GM12878 (cell line): ENCODE measurements at regions not wholly inside any gene's neighbourhood (a gene's known extent, or its start where the extent isn't known, plus 50 kb on each side); places are given as distances from the start of the nearest gene placed in this dataset.

Source experiments
- ATAC-seq: fragments of 200-7000 bp; cut with Tn5 transposase; 3 replicates; pipeline ENCODE4 v1.9.1; 2020; ENCODE audit warnings: mild to moderate bottlenecking, moderate library complexity
- BruUV-seq: library from RNA; stranded (reverse); fragments of 400-500 nt; replicated peaks from 2 replicates; lab custom pipeline; 2021; lab: Mats Ljungman, UMichigan
- CTCF ChIA-PET: fragments of 300-600 bp; sonication (Branson Sonifier 250); formaldehyde crosslinking; extraction: SDS; loops from one replicate; lab custom pipeline; 2021; ENCODE audit warnings: inconsistent platforms; lab: Yijun Ruan, JAX
- POLR2A ChIA-PET: fragments of 350-600 bp; formaldehyde crosslinking; extraction: SDS; loops from one replicate; lab custom pipeline; 2021; ENCODE audit warnings: inconsistent platforms; lab: Charles Lee
- RAD21 ChIA-PET: fragments of 300-600 bp; sonication (Branson Sonifier 250); formaldehyde crosslinking; loops from one replicate; lab custom pipeline; 2023; ENCODE audit warnings: antibody characterized with exemption; ENCODE audit not compliant: unreplicated experiment; lab: Charles Lee
- SMC1A ChIA-PET: fragments of 300-600 bp; sonication (Branson Sonifier 250); formaldehyde crosslinking; loops from one replicate; lab custom pipeline; 2023; ENCODE audit not compliant: unreplicated experiment, uncharacterized antibody; lab: Charles Lee
- DNase-seq: peaks from one replicate; pipeline ENCODE4 v3.0.0-alpha.2; 2011; ENCODE audit warnings: low read depth, low spot score
- FAIRE-seq: peaks from 3 replicates; lab custom pipeline; 2011; peaks lifted over from hg19 to GRCh38; lab: Jason Lieb, UNC
- H2AFZ ChIP-seq: 2 replicates; pipeline ENCODE4 v1.6.0; 2011; ENCODE audit warnings: low read depth, low read length, control low read depth; ENCODE audit not compliant: control insufficient read depth
- H3K27ac ChIP-seq: 2 replicates; pipeline ENCODE4 v1.5.1; 2011; ENCODE audit warnings: control low read depth; ENCODE audit not compliant: control insufficient read depth, insufficient read depth
- H3K27me3 ChIP-seq, 2 experiments: replicated peaks in 1 of 2; 2 replicates each; pipeline versions ENCODE4 v1.6.0 to v1.6.1; 2011; ENCODE audit warnings: low read length in 1 of 2; ENCODE audit not compliant: control insufficient read depth in 2 of 2, insufficient read depth in 2 of 2
- H3K36me3 ChIP-seq, 2 experiments: 2 replicates each; pipeline ENCODE4 v1.5.1; 2011; ENCODE audit warnings: low read length in 1 of 2; ENCODE audit not compliant: control insufficient read depth in 2 of 2, insufficient read depth in 2 of 2
- H3K4me1 ChIP-seq: 2 replicates; pipeline ENCODE4 v1.6.1; 2011; ENCODE audit warnings: mild to moderate bottlenecking, low read length, moderate library complexity, mixed read lengths; ENCODE audit not compliant: control insufficient read depth, insufficient read depth
- H3K4me2 ChIP-seq: 2 replicates; pipeline ENCODE4 v1.6.0; 2011; ENCODE audit warnings: control low read depth; ENCODE audit not compliant: control insufficient read depth, insufficient read depth
- H3K4me3 ChIP-seq: fragments of 200-600 bp; sonication (generic); 2 replicates; pipeline ENCODE4 v1.5.1; 2016
- H3K79me2 ChIP-seq: 2 replicates; pipeline ENCODE4 v1.6.0; 2011; ENCODE audit warnings: low read length; ENCODE audit not compliant: control insufficient read depth, insufficient read depth
- H3K9ac ChIP-seq: 2 replicates; pipeline ENCODE4 v1.8.0; 2011; ENCODE audit warnings: low read length, control low read depth, mixed read lengths; ENCODE audit not compliant: control insufficient read depth, insufficient read depth
- H3K9me3 ChIP-seq: replicated peaks from 3 replicates; pipeline ENCODE4 v1.5.1; 2011; ENCODE audit warnings: mild to moderate bottlenecking, low read length; ENCODE audit not compliant: control insufficient read depth, insufficient read depth
- H4K20me1 ChIP-seq: 2 replicates; pipeline ENCODE4 v1.6.0; 2011; ENCODE audit not compliant: control insufficient read depth, insufficient read depth
- EED ChIP-seq: sonication (generic); IDR thresholded peaks from 2 replicates; pipeline ENCODE4 v1.6.1; 2016; ENCODE audit warnings: antibody characterized with exemption, low read depth
- IKZF2 ChIP-seq, 2 experiments: fragments of 450-650 bp; IDR thresholded peaks; 2 replicates each; pipeline ENCODE4 v1.6.1; 2017; ENCODE audit warnings: mild to moderate bottlenecking in 2 of 2, moderate library complexity in 2 of 2
- LARP7 ChIP-seq: fragments of 450-650 bp; IDR thresholded peaks from 2 replicates; pipeline ENCODE4 v1.6.1; 2017; ENCODE audit warnings: mild to moderate bottlenecking
- MEF2B ChIP-seq: fragments of 450-650 bp; IDR thresholded peaks from 2 replicates; pipeline ENCODE4 v1.6.1; 2018; ENCODE audit warnings: mild to moderate bottlenecking, moderate library complexity; ENCODE audit not compliant: partially characterized antibody, poor library complexity, severe bottlenecking
- MYB ChIP-seq: fragments of 150-350 bp; IDR thresholded peaks from 2 replicates; pipeline ENCODE4 v1.6.1; 2014; ENCODE audit warnings: mild to moderate bottlenecking, low read depth, low read length, borderline replicate concordance
- NFYA ChIP-seq: IDR thresholded peaks from 2 replicates; pipeline ENCODE4 v1.6.1; 2011; ENCODE audit warnings: low read depth, mild to moderate bottlenecking, low read length, improper control_type of control experiment, borderline replicate concordance
- PML ChIP-seq: IDR thresholded peaks from 2 replicates; pipeline ENCODE4 v1.6.1; 2012; ENCODE audit warnings: low read length, inconsistent platforms
- SMAD1 ChIP-seq: fragments of 450-650 bp; IDR thresholded peaks from 2 replicates; pipeline ENCODE4 v1.6.1; 2018; ENCODE audit warnings: mild to moderate bottlenecking, low read depth; ENCODE audit not compliant: partially characterized antibody
- SREBF1 ChIP-seq: IDR thresholded peaks from 2 replicates; pipeline ENCODE4 v1.6.1; 2012; ENCODE audit warnings: mild to moderate bottlenecking, low read length
- TBL1XR1 ChIP-seq: IDR thresholded peaks from 2 replicates; pipeline ENCODE4 v1.6.1; 2012; ENCODE audit warnings: low read depth, low read length, improper control_type of control experiment
- WGBS: methylation state at CpG from one replicate; pipeline ENCODE4 v1.1.6; 2016; ENCODE audit warnings: low lambda C conversion rate; ENCODE audit not compliant: insufficient replicate concordance, insufficient coverage; ENCODE audit errors: missing lambda C conversion rate; 5-methylcytosine and 5-hydroxymethylcytosine counted together
- in situ Hi-C: fragments of 300-500 bp; cut with MboI; formaldehyde crosslinking; loops from 9 replicates; pipeline ENCODE4 v1.14.3; 2018; ENCODE audit warnings: mixed read lengths
- intact Hi-C: fragments of 100-400 bp; cut with micrococcal nuclease; formaldehyde crosslinking; loops from one replicate; pipeline ENCODE4 v1.14.2; 2022; ENCODE audit not compliant: unreplicated experiment
- TF ChIP-seq, protein P1 (sequence below): fragments of 450-650 bp; IDR thresholded peaks from 2 replicates; pipeline ENCODE4 v1.6.1; 2014; ENCODE audit warnings: mild to moderate bottlenecking

GRCh38 chr5:45105491-45105994 lies 296.8 kb downstream of the MRPS30 start:
- Histone ChIP-seq H3K27me3 (no peaks in the 10 kb centered on the region), H2AFZ (no peak overlapping the region), H3K27ac (no peak overlapping the region), H3K4me2 (no peak overlapping the region), H3K9ac (no peak overlapping the region), H3K4me1 (no peaks in the 10 kb centered on the region), H3K79me2 (no peaks in the 10 kb centered on the region), H3K4me3 (no peak overlapping the region), H3K9me3 (no peaks in the 10 kb centered on the region), H3K36me3 (no peaks in the 10 kb centered on the region), H4K20me1 (no peaks in the 10 kb centered on the region)
- SMC1A ChIA-PET = no interaction called here
- intact Hi-C loops (no loop called here), in situ Hi-C loops (no loop called here)
- CTCF ChIA-PET = no interaction called here
- DNase-seq (no peak), FAIRE-seq (no peak), ATAC-seq (no peak)
- POLR2A ChIA-PET = no interaction called here
- BruUV-seq = no TSS peak
- RAD21 ChIA-PET = no interaction called here
- WGBS = 0% methylated on average over 1 of the region's 1 CpG
- TF ChIP-seq PML = no peak
- TF ChIP-seq, protein P1, sequence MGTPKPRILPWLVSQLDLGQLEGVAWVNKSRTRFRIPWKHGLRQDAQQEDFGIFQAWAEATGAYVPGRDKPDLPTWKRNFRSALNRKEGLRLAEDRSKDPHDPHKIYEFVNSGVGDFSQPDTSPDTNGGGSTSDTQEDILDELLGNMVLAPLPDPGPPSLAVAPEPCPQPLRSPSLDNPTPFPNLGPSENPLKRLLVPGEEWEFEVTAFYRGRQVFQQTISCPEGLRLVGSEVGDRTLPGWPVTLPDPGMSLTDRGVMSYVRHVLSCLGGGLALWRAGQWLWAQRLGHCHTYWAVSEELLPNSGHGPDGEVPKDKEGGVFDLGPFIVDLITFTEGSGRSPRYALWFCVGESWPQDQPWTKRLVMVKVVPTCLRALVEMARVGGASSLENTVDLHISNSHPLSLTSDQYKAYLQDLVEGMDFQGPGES = no peak
- no peak for TF ChIP-seq NFYA
- no peak for TF ChIP-seq LARP7

GRCh38 chr5:45109062-45109461 lies 300.3 kb downstream of the MRPS30 start:
- ATAC-seq (no peak), DNase-seq (no peak), FAIRE-seq (no peak)
- Histone ChIP-seq H3K36me3 (no peaks in the 10 kb centered on the region), H3K27me3 (no peaks in the 10 kb centered on the region), H3K9ac (no peak overlapping the region), H3K9me3 (no peaks in the 10 kb centered on the region), H3K4me2 (no peak overlapping the region), H3K27ac (no peak overlapping the region), H2AFZ (no peak overlapping the region), H4K20me1 (no peaks in the 10 kb centered on the region), H3K4me3 (no peak overlapping the region), H3K79me2 (no peaks in the 10 kb centered on the region), H3K4me1 (no peaks in the 10 kb centered on the region)
- CTCF ChIA-PET = no interaction called here
- 6% methylated on average over 1 of the region's 1 CpG for WGBS
- BruUV-seq = no TSS peak
- intact Hi-C loops (no loop called here), in situ Hi-C loops (no loop called here)
- POLR2A ChIA-PET = no interaction called here
- RAD21 ChIA-PET = no interaction called here
- SMC1A ChIA-PET = interaction anchor here (1.2 to 1.4 kb wide), 2 partner anchors 15 to 370 kb away, joined by 3 read pairs; no protein-coding TSS in a partner anchor
- TF ChIP-seq SREBF1 = no peak
- no peak for TF ChIP-seq PML
- no peak for TF ChIP-seq MYB
- no peak for TF ChIP-seq SMAD1
- no peak for TF ChIP-seq MEF2B
- TF ChIP-seq IKZF2 (IDR thresholded peaks at IDR 0.05) = no peak
- TF ChIP-seq EED = no peak
- TF ChIP-seq TBL1XR1 = no peak
